ENCODE measurements at regions not wholly inside any gene's neighbourhood (a gene's known extent, or its start where the extent isn't known, plus 50 kb on each side); places are given as distances from the start of the nearest gene placed in this dataset.

DNA sequence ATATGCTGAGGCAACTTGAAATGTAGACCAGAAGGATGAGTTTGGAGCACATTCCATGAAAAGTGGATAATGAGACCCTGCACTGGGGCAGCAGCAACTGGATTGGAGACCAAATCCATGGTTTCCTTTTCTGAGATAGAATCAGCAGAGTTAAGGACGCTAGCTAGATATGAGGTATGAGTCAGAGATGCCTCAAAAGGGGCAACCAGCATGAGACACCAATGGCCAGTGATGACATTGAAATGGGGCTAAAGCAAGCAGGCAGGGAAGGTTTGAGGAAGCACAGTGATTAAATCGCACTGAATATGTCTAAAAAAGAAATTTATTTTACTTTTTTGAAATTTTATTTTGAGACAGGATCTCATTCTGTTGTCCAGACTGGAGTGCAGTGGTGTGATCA lies 802.4 kb downstream of the TFAP2A start:
- DNase-seq (ENCODE audit: low read depth in 2 of 2): no peak

DNA sequence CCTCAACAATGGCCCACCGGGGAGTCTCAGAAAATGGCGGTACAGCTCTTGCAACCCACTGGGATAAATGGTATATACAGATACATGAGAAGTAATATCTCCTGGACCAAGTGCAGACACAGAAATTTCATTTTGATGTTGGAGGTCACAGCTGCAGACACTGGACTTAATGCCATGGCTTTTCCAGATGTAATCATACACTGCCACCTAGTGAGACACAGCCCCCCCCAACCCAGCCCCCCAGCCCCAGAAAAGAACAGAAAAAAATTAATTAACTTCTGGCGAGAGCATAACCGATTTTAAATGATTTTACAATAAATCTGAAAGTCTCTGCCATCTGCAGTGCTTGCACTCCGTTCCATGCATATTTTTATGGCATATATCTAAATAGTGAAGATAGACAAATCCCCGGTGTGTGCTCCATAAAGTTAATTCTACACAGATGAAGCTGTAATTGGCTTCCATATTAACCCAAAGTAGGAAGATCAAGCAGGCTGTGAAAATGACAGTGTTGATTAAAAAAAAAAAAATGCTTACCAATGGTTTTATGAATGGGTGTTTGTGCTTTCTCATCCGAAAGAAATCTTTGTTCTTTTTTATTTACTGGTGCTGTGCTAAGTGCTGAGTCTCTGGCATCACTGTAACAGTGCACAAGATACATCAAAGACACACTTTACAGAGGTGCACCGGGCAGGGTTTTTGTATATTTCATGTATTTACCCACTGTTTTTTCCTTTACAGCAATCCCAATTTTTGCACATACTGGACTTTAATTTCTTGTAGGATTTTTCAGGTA lies 804.1 kb downstream of the TFAP2A start:
- no peak for DNase-seq (ENCODE audit: low read depth in 2 of 2)

DNA sequence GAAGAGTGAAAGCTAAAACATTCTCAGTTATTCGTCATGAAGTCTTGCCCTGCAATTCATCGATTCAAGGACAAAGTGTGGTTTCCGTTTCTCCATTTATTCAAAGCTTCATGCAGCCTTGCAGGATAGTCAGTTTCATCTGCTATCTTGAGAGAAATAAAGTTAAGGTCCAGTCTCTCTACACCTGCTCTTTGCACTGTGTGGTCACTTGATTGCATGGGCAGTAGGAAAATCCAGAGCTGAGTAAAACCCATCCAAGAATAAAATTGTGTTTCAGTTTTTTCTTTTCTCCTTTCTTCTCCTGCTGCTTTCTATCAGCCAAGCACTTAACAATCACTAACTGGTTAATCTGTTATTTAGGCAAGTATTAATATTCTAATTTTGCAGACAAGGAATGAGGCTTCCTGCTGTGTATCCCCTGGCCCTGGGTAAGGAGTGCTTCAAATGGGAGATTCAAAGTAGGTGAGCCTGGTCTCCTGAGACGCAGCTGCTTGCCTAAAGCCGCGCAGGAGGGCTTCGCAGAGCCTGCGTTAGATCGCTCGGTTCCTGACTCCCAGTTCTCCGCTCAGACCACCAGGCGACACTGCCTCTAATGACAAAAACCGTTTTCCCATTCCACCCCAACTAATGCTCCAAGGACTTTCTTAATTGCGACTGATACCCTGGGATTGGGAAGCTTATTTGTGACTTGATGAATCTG lies 808.3 kb downstream of the TFAP2A start:
- DNase-seq (ENCODE audit: low read depth in 2 of 2): no peak

DNA sequence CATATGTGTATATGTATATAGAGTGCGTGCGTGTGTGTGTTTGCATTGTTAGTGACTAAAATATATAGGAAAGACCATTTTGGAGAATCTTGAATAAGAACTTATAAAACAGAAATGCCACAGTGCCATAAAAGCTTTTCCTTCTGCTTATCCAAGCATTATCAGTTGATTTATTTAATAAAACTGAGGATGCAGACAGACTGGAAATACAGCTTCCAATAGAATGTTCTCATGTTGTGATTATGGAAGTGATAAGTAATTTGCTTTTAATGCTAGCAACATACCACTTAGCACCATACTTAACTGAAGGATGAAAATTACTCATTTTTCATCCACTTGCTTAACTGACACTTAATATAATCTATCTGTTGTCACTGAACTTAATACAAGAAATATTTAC lies 820.1 kb downstream of the TFAP2A start:
- no peak for DNase-seq (ENCODE audit: low read depth in 2 of 2)

GRCh38 chr6:9593554-9593953 lies 821.3 kb downstream of the TFAP2A start:
- no peak for DNase-seq (ENCODE audit: low read depth in 2 of 2)

DNA sequence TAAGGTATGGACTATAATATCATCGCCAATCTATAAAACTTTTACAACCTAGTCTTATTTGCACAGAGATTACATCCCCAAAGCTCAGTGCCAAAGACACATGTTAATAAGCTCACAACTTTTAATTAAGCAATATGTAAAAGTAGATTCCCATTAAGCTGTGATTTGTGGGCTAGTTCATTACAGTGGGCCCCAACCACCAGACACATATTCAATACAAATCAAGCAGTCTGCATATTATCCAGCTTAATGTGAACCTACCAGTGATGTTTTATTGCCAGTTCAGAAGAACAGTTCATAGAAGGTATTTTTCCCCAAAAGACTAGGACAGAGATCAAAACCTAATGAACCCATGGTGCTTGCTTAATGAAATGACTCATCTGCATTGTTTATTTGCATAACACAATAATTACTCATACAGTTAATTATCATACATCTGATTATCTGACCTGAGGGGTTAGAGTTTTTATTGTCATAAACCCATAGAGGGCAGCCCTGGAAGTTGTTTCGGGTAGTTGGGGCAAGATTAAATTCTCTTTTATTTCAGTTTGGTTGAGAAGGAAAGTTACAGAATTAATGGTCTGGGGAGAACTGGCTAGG lies 831.0 kb downstream of the TFAP2A start:
- DNase-seq (ENCODE audit: low read depth in 2 of 2): no peak

- no peak for DNase-seq (ENCODE audit: low read depth in 2 of 2)
Observed at GRCh38 chr6:9581155-9581554, 833.7 kb downstream of the TFAP2A start.

GRCh38 chr6:9576521-9576920 lies 838.4 kb downstream of the TFAP2A start:
- DNase-seq (ENCODE audit: low read depth in 2 of 2): no peak

- DNase-seq (ENCODE audit: low read depth in 2 of 2): no peak
Observed at GRCh38 chr6:9566096-9566495, 848.8 kb downstream of the TFAP2A start.

DNA sequence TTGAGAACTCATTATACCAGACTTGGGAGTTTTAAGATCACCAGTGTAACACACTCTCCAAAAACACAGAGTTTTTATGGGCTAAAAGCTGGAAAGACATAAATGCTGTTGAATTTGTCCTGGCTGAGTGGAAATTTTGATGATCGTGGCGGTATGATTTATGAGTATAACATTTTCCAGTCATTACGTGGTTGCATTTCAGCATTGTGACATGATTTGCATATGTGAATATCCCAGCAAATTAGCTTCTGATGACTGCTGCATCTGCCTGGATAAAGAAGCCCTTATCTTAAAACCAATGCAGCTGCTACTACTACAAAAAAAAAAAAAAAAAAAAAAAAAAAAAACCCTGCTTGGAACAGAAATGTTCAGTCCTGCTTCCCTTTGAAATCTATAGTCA lies 850.9 kb downstream of the TFAP2A start:
- DNase-seq (ENCODE audit: low read depth in 2 of 2): no peak

DNA sequence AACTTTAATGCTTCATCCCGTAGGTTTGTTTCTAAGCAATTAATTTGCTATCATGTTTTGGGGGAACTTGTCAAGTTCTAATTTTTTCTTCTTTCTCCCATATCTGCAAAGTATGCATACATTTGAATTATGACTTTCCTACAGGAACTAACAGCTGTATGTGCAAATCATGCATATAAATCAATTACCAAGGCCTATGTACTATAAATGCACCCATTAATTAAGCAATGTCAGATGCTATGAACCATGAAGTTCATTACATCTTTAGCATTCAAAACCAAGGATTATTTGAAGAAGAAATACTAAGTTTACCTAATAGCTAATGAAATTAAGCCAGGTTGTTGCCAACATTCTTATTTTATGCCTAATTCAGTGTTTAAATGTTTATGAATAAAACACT lies 851.3 kb downstream of the TFAP2A start:
- DNase-seq (ENCODE audit: low read depth in 2 of 2): no peak

DNA sequence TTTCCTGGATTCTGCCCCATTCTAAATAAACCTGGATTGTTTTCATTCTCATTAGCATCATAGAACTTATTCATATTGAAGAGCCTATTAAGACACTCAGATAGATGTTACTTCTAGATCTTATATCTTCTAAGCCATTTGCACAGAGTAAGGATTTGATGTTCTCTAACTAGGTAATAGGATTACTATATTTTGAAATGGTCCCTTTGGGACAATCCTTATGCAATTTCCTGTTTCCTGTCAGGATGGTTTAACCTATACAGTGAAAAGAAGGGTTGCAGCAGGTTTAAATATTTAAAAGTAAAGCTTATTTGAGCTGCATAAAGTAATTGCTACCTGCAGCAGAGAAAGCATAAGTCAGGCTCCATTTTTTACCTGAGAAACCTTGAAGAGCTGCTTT lies 860.1 kb downstream of the TFAP2A start:
- no peak for DNase-seq (ENCODE audit: low read depth in 2 of 2)

- no peak for DNase-seq (ENCODE audit: low read depth in 2 of 2)
Observed at GRCh38 chr6:9554323-9554722, 860.6 kb downstream of the TFAP2A start.

DNA sequence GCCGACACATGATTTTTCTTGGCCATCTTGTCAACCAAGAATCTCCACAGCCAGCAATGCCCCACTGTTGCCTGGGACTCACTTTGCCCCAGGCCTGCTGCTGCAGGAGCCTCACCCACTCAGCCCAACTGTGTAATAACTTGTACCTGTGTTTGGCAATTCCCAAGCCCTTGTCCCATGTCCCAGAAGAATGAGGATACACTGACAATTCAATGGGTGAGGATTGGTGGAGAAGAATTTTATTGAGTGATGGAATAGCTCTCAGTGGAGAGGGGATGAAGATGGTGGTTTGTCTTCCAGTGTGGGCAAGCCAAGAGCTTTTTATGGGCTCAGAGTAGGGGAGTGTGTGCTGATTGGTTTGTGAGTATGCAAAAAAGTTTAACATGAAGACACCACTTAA lies 861.9 kb downstream of the TFAP2A start:
- DNase-seq (ENCODE audit: low read depth in 2 of 2): no peak

GRCh38 chr6:9543649-9544048 lies 871.2 kb downstream of the TFAP2A start:
- no peak for DNase-seq (ENCODE audit: low read depth in 2 of 2)

GRCh38 chr6:9540534-9541126 lies 874.2 kb downstream of the TFAP2A start:
- no peak for DNase-seq (ENCODE audit: low read depth in 2 of 2)

GRCh38 chr6:9540126-9540525 lies 874.7 kb downstream of the TFAP2A start:
- DNase-seq (ENCODE audit: low read depth in 2 of 2): no peak

DNA sequence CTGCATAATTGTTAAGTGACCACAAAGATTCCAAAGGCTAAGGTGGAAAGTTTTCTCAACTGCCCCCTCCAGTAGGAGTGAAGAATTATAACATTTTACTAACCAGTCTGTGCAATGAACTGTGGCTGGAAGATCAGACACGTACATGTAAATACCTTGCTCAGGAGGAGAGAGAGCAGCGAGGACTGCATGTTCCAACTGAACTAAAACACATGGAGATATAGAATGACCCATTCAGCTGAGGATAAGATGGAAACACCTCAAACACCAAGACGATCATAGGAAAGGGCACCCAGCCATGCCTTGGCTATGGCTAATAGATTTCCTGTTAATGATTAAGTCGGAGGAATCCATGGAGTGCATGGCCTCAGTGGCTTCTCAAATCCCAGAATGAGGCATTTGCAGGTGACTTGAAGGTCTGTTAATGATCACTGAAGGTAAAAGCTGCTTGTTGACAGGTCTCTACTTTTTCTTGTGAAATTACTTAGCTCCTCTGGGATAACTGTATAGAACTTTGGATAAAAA lies 875.6 kb downstream of the TFAP2A start:
- no peak for DNase-seq (ENCODE audit: low read depth in 2 of 2)

DNA sequence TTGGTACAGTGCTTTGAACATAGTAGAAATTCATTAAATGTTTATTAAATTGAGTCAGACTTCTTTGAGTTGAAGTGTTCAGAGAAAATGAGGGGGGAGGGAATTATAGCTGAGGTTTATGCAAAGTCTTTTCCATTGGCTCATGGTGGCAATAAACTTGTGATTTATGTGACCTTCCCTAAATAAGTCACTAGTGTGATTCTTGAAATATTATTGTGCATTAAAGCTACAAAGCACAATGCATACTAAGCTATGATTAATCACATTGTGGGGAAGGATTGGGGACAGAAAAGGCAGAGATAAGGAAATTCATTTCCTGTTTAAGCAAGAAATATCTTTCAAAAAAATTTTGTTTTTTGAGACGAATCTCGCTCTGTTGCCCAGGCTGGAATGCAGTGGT lies 877.5 kb downstream of the TFAP2A start:
- DNase-seq (ENCODE audit: low read depth in 2 of 2): no peak

DNA sequence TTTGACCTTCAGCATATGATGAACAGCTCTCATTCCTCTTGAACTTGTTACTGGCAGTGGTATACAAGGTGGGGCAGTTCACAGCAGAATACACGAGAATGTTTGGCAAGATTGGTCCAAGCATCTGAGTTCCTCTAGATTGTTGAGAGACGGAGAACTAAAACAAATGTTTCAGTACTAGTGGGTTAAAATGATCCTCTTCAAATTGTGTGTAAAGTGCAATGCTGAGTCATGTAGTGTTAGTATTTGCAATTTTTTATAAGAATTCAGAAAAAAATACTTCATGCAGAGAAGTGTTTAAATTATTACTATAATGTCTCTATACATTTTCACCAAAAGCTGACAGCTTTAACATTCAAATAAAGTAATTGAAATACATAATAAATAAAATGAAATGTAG lies 879.8 kb downstream of the TFAP2A start:
- no peak for DNase-seq (ENCODE audit: low read depth in 2 of 2)

DNA sequence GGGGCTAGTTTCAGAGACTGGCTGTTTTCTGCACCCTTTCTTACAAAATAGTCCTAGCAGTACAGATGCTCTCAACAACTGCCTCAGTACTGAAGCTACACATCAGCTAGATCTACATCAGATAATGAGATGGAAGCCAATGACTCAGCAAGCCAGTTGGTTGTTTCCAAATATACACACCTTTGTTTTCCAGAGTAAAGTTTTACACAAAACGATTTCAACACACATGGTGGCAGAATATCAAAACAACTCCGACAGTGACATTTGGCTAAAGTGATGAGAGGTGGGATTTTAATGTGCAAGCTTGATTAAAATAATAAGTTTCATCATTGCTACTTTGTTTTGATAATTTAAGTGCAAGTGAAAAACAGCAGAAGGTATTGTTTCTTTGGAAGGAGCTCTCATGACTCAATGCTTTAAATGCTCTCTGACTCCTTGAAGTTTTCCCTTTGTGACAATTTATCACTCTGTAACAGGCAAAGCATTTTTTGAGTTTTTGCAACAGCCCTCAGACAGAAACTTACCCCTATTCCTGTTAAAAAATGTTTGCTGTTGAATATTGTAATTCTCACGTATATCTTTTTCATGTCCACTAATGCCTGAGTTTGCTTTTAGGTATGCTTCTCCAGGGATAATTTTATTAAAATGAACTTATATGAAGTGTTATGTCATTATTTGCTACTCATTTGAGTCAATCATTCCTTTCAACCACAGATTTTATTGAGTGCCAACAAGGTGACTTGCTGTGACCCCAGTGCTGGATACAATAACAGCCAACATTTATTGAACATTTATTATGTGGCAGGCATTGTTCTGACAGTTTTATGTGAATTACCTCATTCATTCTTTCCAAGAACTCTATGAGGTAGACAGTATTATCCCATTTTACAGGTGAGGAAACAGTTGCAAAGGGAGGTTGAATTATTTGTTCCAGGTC lies 882.0 kb downstream of the TFAP2A start:
- no peak for DNase-seq (ENCODE audit: low read depth in 2 of 2)

Measured in activated CD4-positive, alpha-beta T cell treated with anti-CD3 and anti-CD28 coated beads for 24 hours (primary cell).